Ramos (cell line): ENCODE measurements at regions not wholly inside any gene's neighbourhood (a gene's known extent, or its start where the extent isn't known, plus 50 kb on each side); places are given as distances from the start of the nearest gene placed in this dataset.

ENCODE experiments used
- in situ Hi-C: fragments of 300-500 bp; cut with MboI; formaldehyde crosslinking; loops from one replicate; pipeline ENCODE4 v1.14.3; 2022; ENCODE audit warnings: low sequenced_read_pairs; ENCODE audit not compliant: unreplicated experiment

- in situ Hi-C loops, result no loop called here
Observed at GRCh38 chr21:16279731-16280581, 550.2 kb downstream of the USP25 start.

GRCh38 chr21:16280686-16281091 lies 550.9 kb downstream of the USP25 start:
- in situ Hi-C loops, result no loop called here

GRCh38 chr21:16283516-16283915 lies 553.7 kb downstream of the USP25 start:
- in situ Hi-C loops, result no loop called here

- in situ Hi-C loops, result no loop called here
Observed at GRCh38 chr21:16285605-16286126, 555.9 kb downstream of the USP25 start.

- in situ Hi-C loops, result no loop called here
Observed at GRCh38 chr21:16287046-16287445, 557.3 kb downstream of the USP25 start.

- in situ Hi-C loops, result no loop called here
Observed at GRCh38 chr21:16291296-16291695, 561.5 kb downstream of the USP25 start.

- in situ Hi-C loops, result no loop called here
Observed at GRCh38 chr21:16294128-16294527, 564.3 kb downstream of the USP25 start.

- in situ Hi-C loops, result no loop called here
Observed at GRCh38 chr21:16302851-16303282, 573.1 kb downstream of the USP25 start.

GRCh38 chr21:16304174-16305095 lies 574.7 kb downstream of the USP25 start:
- in situ Hi-C loops, result no loop called here

GRCh38 chr21:16305686-16306085 lies 575.9 kb downstream of the USP25 start:
- in situ Hi-C loops, result no loop called here

GRCh38 chr21:16307256-16307655 lies 577.5 kb downstream of the USP25 start:
- in situ Hi-C loops, result no loop called here

GRCh38 chr21:16308269-16308668 lies 578.5 kb downstream of the USP25 start:
- in situ Hi-C loops, result no loop called here

- in situ Hi-C loops, result no loop called here
Observed at GRCh38 chr21:16309250-16309971, 579.6 kb downstream of the USP25 start.

- in situ Hi-C loops, result no loop called here
Observed at GRCh38 chr21:16310176-16310575, 580.4 kb downstream of the USP25 start.

GRCh38 chr21:16311229-16311628 lies 581.4 kb downstream of the USP25 start:
- in situ Hi-C loops, result no loop called here

GRCh38 chr21:16312321-16312720 lies 582.5 kb downstream of the USP25 start:
- in situ Hi-C loops, result no loop called here

GRCh38 chr21:16315223-16315622 lies 585.4 kb downstream of the USP25 start:
- in situ Hi-C loops, result no loop called here

- in situ Hi-C loops, result no loop called here
Observed at GRCh38 chr21:16318651-16319300, 589.0 kb downstream of the USP25 start.

GRCh38 chr21:16320110-16320509 lies 590.3 kb downstream of the USP25 start:
- in situ Hi-C loops, result no loop called here

- in situ Hi-C loops, result no loop called here
Observed at GRCh38 chr21:16322454-16322853, 592.7 kb downstream of the USP25 start.
